Progenitor cell of endocrine pancreas (in vitro differentiated cells): ENCODE measurements at regions not wholly inside any gene's neighbourhood (a gene's known extent, or its start where the extent isn't known, plus 50 kb on each side); places are given as distances from the start of the nearest gene placed in this dataset.
A peak's percentile ranks its signal among the peaks of the same experiment; 100 is the strongest.

Source experiments
- DNase-seq: peaks from one replicate; pipeline ENCODE4 v3.0.0; 2021; ENCODE audit warnings: low spot score; ENCODE audit not compliant: unreplicated experiment
- H3K27ac Mint-ChIP-seq: 2 replicates; pipeline ENCODE4 v1.8.0; 2021; ENCODE audit warnings: mild to moderate bottlenecking, moderate library complexity, mixed read lengths
- H3K27me3 Mint-ChIP-seq: 2 replicates; pipeline ENCODE4 v1.8.0; 2021; ENCODE audit warnings: mixed read lengths
- H3K36me3 Mint-ChIP-seq: 2 replicates; pipeline ENCODE4 v1.8.0; 2022; ENCODE audit warnings: mixed read lengths; ENCODE audit not compliant: insufficient read depth
- H3K4me1 Mint-ChIP-seq: 2 replicates; pipeline ENCODE4 v1.8.0; 2021; ENCODE audit warnings: low read depth, mixed read lengths
- H3K4me3 Mint-ChIP-seq: 2 replicates; pipeline ENCODE4 v1.8.0; 2021; ENCODE audit warnings: low read depth, mild to moderate bottlenecking, moderate library complexity, mixed read lengths
- H3K9me3 Mint-ChIP-seq: 2 replicates; pipeline ENCODE4 v1.8.0; 2021; ENCODE audit warnings: low read depth, mixed read lengths
- TF ChIP-seq, protein P1 (sequence below): fragments of 200-600 bp; sonication (generic); IDR thresholded peaks from one replicate; pipeline ENCODE4 v1.5.0; 2021; ENCODE audit warnings: antibody characterized with exemption, mild to moderate bottlenecking; ENCODE audit not compliant: unreplicated experiment

DNA sequence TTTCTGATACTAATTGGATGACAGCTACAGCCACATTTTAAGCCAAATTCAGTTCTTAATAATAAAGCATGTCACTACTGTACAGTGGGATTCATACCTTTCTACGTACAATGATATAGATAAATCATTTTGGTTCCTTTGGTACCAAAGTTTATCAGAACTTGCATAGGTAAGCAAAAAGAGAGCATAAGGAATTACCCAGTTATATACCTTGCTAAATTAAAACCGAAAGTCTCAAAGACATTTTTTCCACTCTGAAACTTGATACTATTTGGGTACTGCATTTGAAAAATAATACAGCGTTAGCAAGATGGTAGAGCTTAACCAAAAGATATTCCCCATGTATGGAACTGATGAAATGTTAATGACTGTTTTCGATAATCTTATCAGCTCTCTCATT lies 400.9 kb upstream of the ADGRL3 start:
- Mint-ChIP-seq H3K27ac (no peak overlapping the region), H3K27me3 (no peaks in the 10 kb centered on the region), H3K36me3 (no peaks in the 10 kb centered on the region), H3K4me3 (no peak overlapping the region), H3K9me3 (no peaks in the 10 kb centered on the region), H3K4me1 (peaks cover 6% of the 10 kb centered on the region)
- TF ChIP-seq, protein P1, sequence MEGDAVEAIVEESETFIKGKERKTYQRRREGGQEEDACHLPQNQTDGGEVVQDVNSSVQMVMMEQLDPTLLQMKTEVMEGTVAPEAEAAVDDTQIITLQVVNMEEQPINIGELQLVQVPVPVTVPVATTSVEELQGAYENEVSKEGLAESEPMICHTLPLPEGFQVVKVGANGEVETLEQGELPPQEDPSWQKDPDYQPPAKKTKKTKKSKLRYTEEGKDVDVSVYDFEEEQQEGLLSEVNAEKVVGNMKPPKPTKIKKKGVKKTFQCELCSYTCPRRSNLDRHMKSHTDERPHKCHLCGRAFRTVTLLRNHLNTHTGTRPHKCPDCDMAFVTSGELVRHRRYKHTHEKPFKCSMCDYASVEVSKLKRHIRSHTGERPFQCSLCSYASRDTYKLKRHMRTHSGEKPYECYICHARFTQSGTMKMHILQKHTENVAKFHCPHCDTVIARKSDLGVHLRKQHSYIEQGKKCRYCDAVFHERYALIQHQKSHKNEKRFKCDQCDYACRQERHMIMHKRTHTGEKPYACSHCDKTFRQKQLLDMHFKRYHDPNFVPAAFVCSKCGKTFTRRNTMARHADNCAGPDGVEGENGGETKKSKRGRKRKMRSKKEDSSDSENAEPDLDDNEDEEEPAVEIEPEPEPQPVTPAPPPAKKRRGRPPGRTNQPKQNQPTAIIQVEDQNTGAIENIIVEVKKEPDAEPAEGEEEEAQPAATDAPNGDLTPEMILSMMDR = no peak
- no peak for DNase-seq

- no peak overlapping the region for H3K27ac Mint-ChIP-seq
- TF ChIP-seq, protein P1 = no peak
Measured at GRCh38 chr4:60800701-60801100, 399.4 kb upstream of the ADGRL3 start.

GRCh38 chr4:60805500-60806313 lies 394.4 kb upstream of the ADGRL3 start:
- no peak overlapping the region for H3K4me3 Mint-ChIP-seq
- TF ChIP-seq, protein P1 = peak; percentile 68
- H3K9me3 Mint-ChIP-seq = no peaks in the 10 kb centered on the region
- no peaks in the 10 kb centered on the region for H3K27me3 Mint-ChIP-seq
- peaks cover 5% of the 10 kb centered on the region for H3K4me1 Mint-ChIP-seq
- H3K36me3 Mint-ChIP-seq = no peaks in the 10 kb centered on the region
- DNase-seq = no peak
- no peak overlapping the region for H3K27ac Mint-ChIP-seq

More at GRCh38 chr4:60800701-60801100, 399.4 kb upstream of the ADGRL3 start:
- no peak for DNase-seq
- H3K27me3 Mint-ChIP-seq = no peaks in the 10 kb centered on the region
- no peaks in the 10 kb centered on the region for H3K9me3 Mint-ChIP-seq
- H3K4me1 Mint-ChIP-seq = peaks cover 6% of the 10 kb centered on the region
- H3K36me3 Mint-ChIP-seq = no peaks in the 10 kb centered on the region
- H3K4me3 Mint-ChIP-seq = no peak overlapping the region

GRCh38 chr4:60808726-60809485 lies 391.2 kb upstream of the ADGRL3 start:
- no peak for DNase-seq
- Mint-ChIP-seq H3K36me3 (no peaks in the 10 kb centered on the region), H3K27ac (no peak overlapping the region), H3K27me3 (no peaks in the 10 kb centered on the region), H3K4me1 (no peaks in the 10 kb centered on the region), H3K4me3 (no peak overlapping the region), H3K9me3 (no peaks in the 10 kb centered on the region)
- TF ChIP-seq, protein P1 = no peak

DNA sequence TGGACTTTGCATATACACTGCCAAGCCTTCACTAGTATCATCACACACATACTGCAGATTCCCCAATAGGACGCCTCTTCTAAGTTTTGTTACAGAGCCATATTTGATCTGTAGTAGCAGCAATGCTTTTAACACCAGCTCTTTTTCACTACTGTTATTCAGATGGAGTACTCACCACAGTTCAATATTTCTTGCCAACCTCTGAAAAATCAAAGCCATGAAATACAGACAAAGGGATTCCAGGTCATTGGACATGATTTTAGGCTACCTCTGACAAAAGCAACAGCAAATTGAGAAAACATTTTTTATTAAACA lies 390.7 kb upstream of the ADGRL3 start:
- no peaks in the 10 kb centered on the region for H3K4me1 Mint-ChIP-seq
- no peaks in the 10 kb centered on the region for H3K36me3 Mint-ChIP-seq
- no peak overlapping the region for H3K4me3 Mint-ChIP-seq
- no peaks in the 10 kb centered on the region for H3K9me3 Mint-ChIP-seq
- H3K27ac Mint-ChIP-seq = no peak overlapping the region
- no peak for DNase-seq
- TF ChIP-seq, protein P1 = no peak
- no peaks in the 10 kb centered on the region for H3K27me3 Mint-ChIP-seq
